Esophagus muscularis mucosa (tissue), 4 donors: ENCODE measurements at regions not wholly inside any gene's neighbourhood (a gene's known extent, or its start where the extent isn't known, plus 50 kb on each side); places are given as distances from the start of the nearest gene placed in this dataset.

ENCODE experiments used
- DNase-seq: peaks from one replicate; pipeline ENCODE4 v3.0.0-alpha.2; 2017; ENCODE audit errors: extremely low spot score
- H3K27ac ChIP-seq, 4 donors: fragments of 200-600 bp; sonication (generic); replicated peaks in 1 of 4; 1 replicate in 3 of 4; 2 replicates in 1 of 4; pipeline ENCODE4 v1.5.1; 2016 to 2019; ENCODE audit warnings: mild to moderate bottlenecking in 1 of 4
- H3K27me3 ChIP-seq, 4 donors: fragments of 200-600 bp; sonication (generic); one replicate each; pipeline versions ENCODE4 v1.5.1 to v1.6.0; 2016 to 2019
- H3K36me3 ChIP-seq, 4 donors: fragments of 200-600 bp; sonication (generic); one replicate each; pipeline ENCODE4 v1.5.1; 2016 to 2019
- H3K4me1 ChIP-seq, 4 donors: fragments of 200-600 bp; sonication (generic); one replicate each; pipeline ENCODE4 v1.5.1; 2016 to 2019
- H3K4me3 ChIP-seq, 4 donors: fragments of 200-600 bp; sonication (generic); 1 replicate in 2 of 4; 2 replicates in 2 of 4; pipeline ENCODE4 v1.5.1; 2016 to 2019; ENCODE audit warnings: mild to moderate bottlenecking in 4 of 4, moderate library complexity in 1 of 4
- H3K9me3 ChIP-seq, 4 donors: fragments of 200-600 bp; sonication (generic); 1 replicate in 3 of 4; 2 replicates in 1 of 4; pipeline ENCODE4 v1.5.1; 2016 to 2019
- EP300 ChIP-seq: sonication (generic); formaldehyde crosslinking; IDR thresholded peaks from one replicate; pipeline ENCODE4 v1.6.1; 2017; ENCODE audit warnings: antibody characterized with exemption
- POLR2A ChIP-seq: fragments of 450-650 bp; IDR thresholded peaks from one replicate; pipeline ENCODE4 v1.6.1; 2017; ENCODE audit warnings: antibody characterized with exemption, moderate library complexity, mild to moderate bottlenecking, low read depth
- POLR2AphosphoS5 ChIP-seq, 2 donors: sonication (generic); formaldehyde crosslinking; IDR thresholded peaks; one replicate each; pipeline ENCODE4 v1.6.1; 2017; ENCODE audit warnings: antibody characterized with exemption in 2 of 2
- WGBS: methylation state at CpG from one replicate; pipeline ENCODE4 v1.1.5; 2018; 5-methylcytosine and 5-hydroxymethylcytosine counted together
- intact Hi-C: fragments of 100-400 bp; cut with DNase I; formaldehyde crosslinking; loops from one replicate; pipeline ENCODE4 v1.15.1; 2023
- TF ChIP-seq, protein P1 (sequence below), 3 experiments: fragments of 200-600 bp in 2 of 3; fragments of 450-650 bp in 1 of 3; sonication (generic) in 2 of 3; IDR thresholded peaks; one replicate each; pipeline ENCODE4 v1.5.1; 2017 to 2019; ENCODE audit warnings: antibody characterized with exemption in 3 of 3, mild to moderate bottlenecking in 2 of 3, moderate library complexity in 1 of 3

GRCh38 chr1:172980971-172981370 is 69.8 kb downstream of the TNFSF18 start:
- no peaks in the 10 kb centered on the region for H3K9me3 ChIP-seq
- TF ChIP-seq EP300 = no peak
- no peak for TF ChIP-seq POLR2AphosphoS5 (IDR thresholded peaks at IDR 0.05)
- TF ChIP-seq POLR2A = no peak
- TF ChIP-seq, protein P1, sequence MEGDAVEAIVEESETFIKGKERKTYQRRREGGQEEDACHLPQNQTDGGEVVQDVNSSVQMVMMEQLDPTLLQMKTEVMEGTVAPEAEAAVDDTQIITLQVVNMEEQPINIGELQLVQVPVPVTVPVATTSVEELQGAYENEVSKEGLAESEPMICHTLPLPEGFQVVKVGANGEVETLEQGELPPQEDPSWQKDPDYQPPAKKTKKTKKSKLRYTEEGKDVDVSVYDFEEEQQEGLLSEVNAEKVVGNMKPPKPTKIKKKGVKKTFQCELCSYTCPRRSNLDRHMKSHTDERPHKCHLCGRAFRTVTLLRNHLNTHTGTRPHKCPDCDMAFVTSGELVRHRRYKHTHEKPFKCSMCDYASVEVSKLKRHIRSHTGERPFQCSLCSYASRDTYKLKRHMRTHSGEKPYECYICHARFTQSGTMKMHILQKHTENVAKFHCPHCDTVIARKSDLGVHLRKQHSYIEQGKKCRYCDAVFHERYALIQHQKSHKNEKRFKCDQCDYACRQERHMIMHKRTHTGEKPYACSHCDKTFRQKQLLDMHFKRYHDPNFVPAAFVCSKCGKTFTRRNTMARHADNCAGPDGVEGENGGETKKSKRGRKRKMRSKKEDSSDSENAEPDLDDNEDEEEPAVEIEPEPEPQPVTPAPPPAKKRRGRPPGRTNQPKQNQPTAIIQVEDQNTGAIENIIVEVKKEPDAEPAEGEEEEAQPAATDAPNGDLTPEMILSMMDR (IDR thresholded peaks at IDR 0.05) = no peak
- H3K4me3 ChIP-seq = no peak overlapping the region
- H3K27me3 ChIP-seq = no peaks in the 10 kb centered on the region
- intact Hi-C loops = no loop called here
- peaks cover 0 to 5% (median 2%) of the 10 kb centered on the region in 4 donors for H3K4me1 ChIP-seq
- DNase-seq = no peak
- 97% methylated on average over 2 of the region's 2 CpGs for WGBS
- H3K27ac ChIP-seq = no peak overlapping the region
- no peaks in the 10 kb centered on the region for H3K36me3 ChIP-seq
